HG03571 (cell line): ENCODE measurements at regions not wholly inside any gene's neighbourhood (a gene's known extent, or its start where the extent isn't known, plus 50 kb on each side); places are given as distances from the start of the nearest gene placed in this dataset.
"Not testable (repeated sequence)": the region's sequence is repeated elsewhere in the genome, so short reads cannot be mapped to it uniquely, and the experiment has no call there.

Experiments
- ATAC-seq: cut with Tn5 transposase; IDR thresholded peaks from one replicate; pipeline ENCODE4 v1.9.1; 2021; ENCODE audit not compliant: unreplicated experiment

- ATAC-seq: not testable (repeated sequence)
These were observed 155.2 kb downstream of the ZNF281 start for GRCh38 chr1:200254602-200255001.

GRCh38 chr1:200253774-200254495 lies 155.9 kb downstream of the ZNF281 start:
- no peak for ATAC-seq

GRCh38 chr1:200252531-200252930 lies 157.3 kb downstream of the ZNF281 start:
- no peak for ATAC-seq

GRCh38 chr1:200250469-200250868 lies 159.4 kb downstream of the ZNF281 start:
- ATAC-seq: no peak

GRCh38 chr1:200248541-200248940 lies 161.3 kb downstream of the ZNF281 start:
- no peak for ATAC-seq

- ATAC-seq: no peak
These were observed 162.3 kb downstream of the ZNF281 start for GRCh38 chr1:200247518-200247917.

GRCh38 chr1:200245473-200245872 lies 164.4 kb downstream of the ZNF281 start:
- ATAC-seq: no peak

GRCh38 chr1:200243042-200243437 lies 166.8 kb downstream of the ZNF281 start:
- ATAC-seq: no peak

GRCh38 chr1:200242110-200243041 lies 167.5 kb downstream of the ZNF281 start:
- no peak for ATAC-seq

GRCh38 chr1:200240656-200241055 lies 169.2 kb downstream of the ZNF281 start:
- ATAC-seq: no peak

- no peak for ATAC-seq
These were observed 171.5 kb downstream of the ZNF281 start for GRCh38 chr1:200238311-200238710.

GRCh38 chr1:200237066-200237465 lies 172.8 kb downstream of the ZNF281 start:
- ATAC-seq: no peak

- no peak for ATAC-seq
These were observed 174.9 kb downstream of the ZNF281 start for GRCh38 chr1:200234938-200235337.

- no peak for ATAC-seq
These were observed 176.4 kb downstream of the ZNF281 start for GRCh38 chr1:200233393-200233792.

GRCh38 chr1:200231787-200232231 lies 178.0 kb downstream of the ZNF281 start:
- ATAC-seq: no peak

GRCh38 chr1:200230671-200231070 lies 179.2 kb downstream of the ZNF281 start:
- ATAC-seq: no peak

- no peak for ATAC-seq
These were observed 181.3 kb downstream of the ZNF281 start for GRCh38 chr1:200228486-200228885.

GRCh38 chr1:200228081-200228480 lies 181.8 kb downstream of the ZNF281 start:
- no peak for ATAC-seq
